Skeletal muscle cell (primary cell): ENCODE measurements at regions not wholly inside any gene's neighbourhood (a gene's known extent, or its start where the extent isn't known, plus 50 kb on each side); places are given as distances from the start of the nearest gene placed in this dataset.
"Not testable (repeated sequence)": the region's sequence is repeated elsewhere in the genome, so short reads cannot be mapped to it uniquely, and the experiment has no call there.

ENCODE experiments used
- DNase-seq: peaks from one replicate; pipeline ENCODE4 v3.0.0-alpha.2; 2010; ENCODE audit warnings: low read depth
- H3K4me3 ChIP-seq: 2 replicates; pipeline ENCODE4 v1.5.1; 2011; ENCODE audit warnings: low read depth, mild to moderate bottlenecking, control low read depth, low read length, moderate library complexity

DNA sequence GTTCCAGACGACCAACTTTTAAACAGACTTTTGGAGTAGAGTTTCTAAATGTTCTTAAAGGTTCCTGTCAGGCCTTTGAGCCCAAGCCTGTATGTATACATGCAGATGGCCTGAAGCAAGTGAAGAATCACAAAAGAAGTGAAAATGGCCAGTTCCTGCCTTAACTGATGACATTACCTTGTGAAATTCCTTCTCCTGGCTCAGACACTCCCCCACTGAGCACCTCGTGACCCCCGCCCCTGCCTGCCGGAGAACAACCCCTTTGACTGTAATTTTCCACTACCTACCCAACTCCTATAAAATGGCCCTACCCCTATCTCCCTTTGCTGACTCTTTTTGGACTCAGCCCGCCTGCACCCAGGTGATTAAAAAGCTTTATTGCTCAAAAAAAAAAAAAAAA lies 180.0 kb upstream of the GRIK3 start:
- not testable (repeated sequence) for DNase-seq, H3K4me3 ChIP-seq

DNA sequence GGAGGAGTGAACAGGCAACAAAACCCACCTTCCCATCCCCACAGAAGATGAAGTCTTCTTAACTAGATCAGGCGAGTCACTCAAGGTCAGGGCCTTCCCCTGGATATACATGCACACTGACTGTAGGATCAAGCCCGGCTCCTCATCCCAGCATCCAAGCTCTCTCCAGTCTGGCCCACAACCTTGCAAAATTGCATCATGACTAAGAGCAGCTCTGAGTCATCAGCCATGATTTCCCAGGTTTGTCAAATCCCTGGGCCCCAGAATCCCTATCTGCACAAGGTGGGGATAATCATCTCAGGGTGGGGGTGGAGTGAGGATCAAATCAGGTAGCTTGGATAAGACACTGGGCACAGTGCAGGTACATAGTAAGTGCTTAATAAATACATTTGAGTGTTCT lies 199.3 kb upstream of the GRIK3 start:
- no peak overlapping the region for H3K4me3 ChIP-seq
- no peak for DNase-seq

DNA sequence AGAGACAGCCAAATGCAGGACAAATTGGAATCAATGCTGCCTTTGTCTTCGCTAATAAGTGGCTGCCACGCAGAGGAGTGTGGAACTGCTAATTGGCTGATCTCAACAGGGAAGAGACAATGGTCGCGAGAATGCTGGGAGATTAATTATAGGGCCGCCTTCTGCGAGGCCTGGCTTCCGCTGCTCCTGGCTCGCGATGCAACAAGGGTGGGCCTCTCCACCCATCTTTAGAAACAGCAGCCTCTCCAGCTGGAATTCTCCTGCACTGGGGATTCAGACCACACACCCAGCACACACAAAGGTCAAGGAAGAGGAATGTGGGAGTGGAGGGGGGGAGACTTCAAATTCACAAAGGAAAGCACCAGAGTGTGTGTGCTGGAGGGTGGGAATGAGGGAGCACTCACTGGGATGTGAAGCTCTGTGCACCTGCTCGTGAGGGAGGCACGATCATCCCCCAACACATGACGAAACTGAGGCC lies 200.7 kb upstream of the GRIK3 start:
- DNase-seq, result no peak

DNA sequence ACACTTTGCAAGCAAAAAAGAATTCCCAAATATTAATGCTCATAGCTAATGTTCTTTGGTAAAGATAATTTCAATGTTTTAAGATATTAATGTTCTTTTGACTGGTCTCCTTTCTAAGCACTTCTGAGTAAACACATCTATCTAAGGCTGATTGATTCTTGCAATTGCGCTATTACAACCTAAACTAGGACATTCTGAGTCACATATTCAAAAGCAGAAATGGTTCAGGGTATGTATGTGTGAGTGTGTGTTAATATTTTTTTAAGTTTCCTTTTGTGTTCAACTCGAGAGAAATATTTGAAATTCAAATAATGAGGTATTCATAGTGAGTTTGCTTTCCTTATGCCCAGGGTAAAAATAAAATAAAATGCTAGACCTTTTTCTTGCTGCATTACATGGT lies 203.6 kb upstream of the GRIK3 start:
- DNase-seq, result no peak
- no peak overlapping the region for H3K4me3 ChIP-seq

More for the DNA sequence above, 200.7 kb upstream of the GRIK3 start:
- H3K4me3 ChIP-seq, result no peak overlapping the region

- H3K4me3 ChIP-seq, result no peak overlapping the region
- DNase-seq, result no peak
Observed at GRCh38 chr1:37238364-37239224, 204.3 kb upstream of the GRIK3 start.

- DNase-seq, result no peak
Observed at GRCh38 chr1:37239225-37239740, 205.0 kb upstream of the GRIK3 start.

GRCh38 chr1:37240897-37241296 lies 206.6 kb upstream of the GRIK3 start:
- no peak for DNase-seq
- no peak overlapping the region for H3K4me3 ChIP-seq

More at GRCh38 chr1:37239225-37239740, 205.0 kb upstream of the GRIK3 start:
- no peak overlapping the region for H3K4me3 ChIP-seq

- DNase-seq, result no peak
- no peak overlapping the region for H3K4me3 ChIP-seq
Observed at GRCh38 chr1:37242501-37242900, 208.2 kb upstream of the GRIK3 start.

DNA sequence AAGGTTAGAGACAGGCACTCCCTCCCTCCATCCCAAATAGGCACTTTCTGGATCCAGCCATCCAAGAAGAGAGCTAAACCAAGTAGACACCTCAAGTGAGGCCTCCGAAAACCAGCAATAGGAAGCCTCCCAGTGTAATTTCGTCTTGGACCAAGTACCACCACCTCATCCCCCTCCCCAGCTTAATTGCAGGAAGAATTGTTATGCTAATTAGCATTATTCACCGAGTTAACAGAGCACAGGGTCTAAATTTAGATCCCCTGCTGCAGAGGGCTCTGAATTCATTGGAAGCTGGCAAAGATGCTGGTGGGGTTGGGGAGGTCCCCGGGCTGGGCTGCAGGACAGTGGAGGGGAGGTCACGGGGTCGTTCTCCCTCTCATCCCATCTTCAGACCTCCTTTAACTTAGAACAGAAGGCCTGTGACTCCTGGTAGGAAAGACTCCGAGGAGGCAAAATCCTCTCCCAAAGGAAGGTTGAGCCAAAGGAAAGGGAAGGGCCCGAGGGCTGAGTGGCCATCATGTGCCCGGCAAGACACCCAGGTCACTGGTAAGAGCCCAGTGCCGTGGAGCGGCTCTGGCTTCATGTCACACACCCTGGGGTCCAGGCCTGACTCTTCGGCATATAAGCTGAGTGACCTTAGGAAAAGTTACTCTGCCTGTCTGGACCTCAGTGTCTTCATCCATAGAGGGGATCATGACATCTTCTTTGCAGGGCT lies 209.2 kb upstream of the GRIK3 start:
- no peak for DNase-seq
- no peak overlapping the region for H3K4me3 ChIP-seq

DNA sequence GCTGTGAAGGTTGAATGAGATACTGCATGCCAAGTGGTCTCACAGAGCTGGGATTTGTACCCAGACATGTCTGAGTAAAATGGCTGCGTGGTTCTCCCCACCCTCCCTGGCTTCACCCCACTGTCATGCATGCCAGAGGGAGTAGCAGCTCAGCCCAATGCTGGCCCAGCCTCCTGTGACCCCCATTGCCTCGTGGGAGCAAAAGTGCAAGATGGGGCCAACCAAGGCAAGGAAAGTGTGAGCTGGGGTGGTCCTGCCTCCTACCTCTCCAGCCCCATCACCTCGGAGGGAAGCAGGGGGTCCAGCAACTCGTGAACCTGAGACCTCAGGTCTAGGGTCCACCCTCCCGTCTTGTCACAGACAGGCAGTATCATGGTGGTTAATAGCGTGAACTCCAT lies 209.8 kb upstream of the GRIK3 start:
- no peak overlapping the region for H3K4me3 ChIP-seq
- DNase-seq, result no peak

DNA sequence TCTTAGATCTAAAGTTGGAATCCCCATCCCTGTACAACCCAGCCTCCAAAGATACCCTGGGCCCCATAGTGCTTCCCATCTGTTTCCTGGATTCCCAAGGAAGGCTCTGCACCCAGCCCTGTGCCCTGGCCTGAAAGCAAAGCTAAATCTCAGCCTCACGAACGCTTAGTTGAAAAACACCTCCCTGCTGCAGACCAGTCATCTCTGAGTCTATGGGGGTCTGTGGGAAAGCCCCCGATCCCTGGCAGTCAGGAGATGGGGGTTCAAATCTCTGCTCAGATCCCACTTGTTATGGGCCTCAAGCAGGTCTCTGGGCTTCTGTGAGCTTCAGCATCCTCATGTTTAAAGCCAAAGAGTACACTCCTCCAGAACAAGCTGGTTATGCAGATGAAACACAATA lies 210.5 kb upstream of the GRIK3 start:
- H3K4me3 ChIP-seq, result no peak overlapping the region
- DNase-seq, result no peak

- DNase-seq, result no peak
- no peak overlapping the region for H3K4me3 ChIP-seq
Observed at GRCh38 chr1:37246631-37247030, 212.3 kb upstream of the GRIK3 start.

GRCh38 chr1:37250371-37250770 lies 216.1 kb upstream of the GRIK3 start:
- H3K4me3 ChIP-seq, result no peak overlapping the region
- no peak for DNase-seq

GRCh38 chr1:37255136-37255795 lies 219.1 kb upstream of the ZC3H12A start:
- no peak for DNase-seq
- no peak overlapping the region for H3K4me3 ChIP-seq

GRCh38 chr1:37255868-37256267 lies 218.5 kb upstream of the ZC3H12A start:
- H3K4me3 ChIP-seq, result no peak overlapping the region
- DNase-seq, result no peak

GRCh38 chr1:37257646-37258045 lies 216.7 kb upstream of the ZC3H12A start:
- DNase-seq, result no peak
- no peak overlapping the region for H3K4me3 ChIP-seq

DNA sequence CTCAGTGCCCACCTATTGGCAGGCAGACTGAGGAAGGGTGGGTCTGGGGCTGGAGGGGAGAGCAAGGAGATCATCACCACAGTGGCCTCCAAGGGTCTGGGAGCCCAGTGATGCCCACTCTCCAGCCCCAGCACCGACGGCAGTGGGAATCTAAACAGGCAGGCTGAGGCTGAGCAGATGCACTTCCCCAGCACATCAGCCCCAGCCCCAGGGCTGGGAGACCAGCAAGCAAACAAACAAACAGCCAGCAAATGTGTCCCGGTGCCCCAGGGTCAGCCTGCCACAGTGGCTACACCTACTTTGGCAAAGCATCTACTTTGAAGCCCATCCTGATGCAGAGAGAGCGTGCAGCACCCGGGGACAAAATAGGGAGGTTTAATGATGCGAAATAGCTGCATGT lies 216.3 kb upstream of the ZC3H12A start:
- H3K4me3 ChIP-seq, result no peak overlapping the region
- no peak for DNase-seq

- no peak for DNase-seq
- no peak overlapping the region for H3K4me3 ChIP-seq
Observed at GRCh38 chr1:37259019-37259418, 215.4 kb upstream of the ZC3H12A start.

DNA sequence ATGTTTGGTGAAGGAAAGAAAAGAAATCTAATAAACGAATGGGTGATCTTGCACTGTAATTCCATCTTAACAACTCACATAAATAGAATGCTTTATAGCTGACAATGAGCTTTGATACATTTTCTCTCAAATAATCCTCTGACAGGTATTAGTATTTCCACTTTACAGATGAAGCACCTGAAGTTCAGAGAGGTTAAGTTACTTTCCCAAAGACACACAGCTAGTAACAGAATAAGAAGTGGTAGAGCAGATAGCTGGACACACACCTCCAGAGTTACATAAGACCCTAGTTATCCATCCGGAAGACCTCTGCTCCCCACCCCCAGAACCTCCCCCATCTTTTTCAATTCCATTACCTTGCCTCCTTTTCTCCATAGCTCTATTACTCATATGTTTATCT lies 213.3 kb upstream of the ZC3H12A start:
- DNase-seq, result no peak

More for the DNA sequence above, 213.3 kb upstream of the ZC3H12A start:
- no peak overlapping the region for H3K4me3 ChIP-seq
